ENCODE measurements at regions not wholly inside any gene's neighbourhood (a gene's known extent, or its start where the extent isn't known, plus 50 kb on each side); places are given as distances from the start of the nearest gene placed in this dataset.

DNA sequence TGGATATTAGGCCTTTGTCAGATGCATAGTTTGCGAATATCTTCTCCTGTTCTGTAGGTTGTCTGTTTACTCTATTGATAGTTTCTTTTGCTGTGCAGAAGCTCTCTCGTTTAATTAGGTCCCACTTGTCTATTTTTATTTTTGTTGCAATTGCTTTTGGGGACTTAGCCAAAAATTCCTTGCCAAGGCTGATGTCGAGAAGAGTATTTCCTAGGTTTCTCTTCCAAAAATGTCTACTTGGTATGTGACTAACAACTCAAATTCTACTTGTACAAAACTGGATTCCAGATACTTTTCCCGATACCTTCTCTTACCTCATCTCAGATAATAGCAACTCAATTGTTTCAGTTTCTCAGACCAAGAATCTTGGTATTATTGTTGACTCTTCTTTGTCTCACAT is 142.4 kb upstream of the GLRA2 start:
- Histone ChIP-seq H3K23me2 (ENCODE audit: insufficient read length, low read depth, low read length, poor library complexity, severe bottlenecking) (no peaks in the 10 kb centered on the region), H2BK20ac (ENCODE audit: low read depth, low read length, poor library complexity, severe bottlenecking) (no peak overlapping the region), H2BK5ac (ENCODE audit: insufficient read length, low read length) (no peak overlapping the region), H2BK12ac (ENCODE audit: insufficient read length, low read depth, low read length) (no peak overlapping the region), H3K27me3 (ENCODE audit: insufficient read depth, low read length) (no peaks in the 10 kb centered on the region), H3K18ac (ENCODE audit: insufficient read length, low read depth, low read length) (no peak overlapping the region), H3K79me2 (ENCODE audit: insufficient read depth, low read length) (no peaks in the 10 kb centered on the region), H3K14ac (ENCODE audit: insufficient read depth, low read length) (no peak overlapping the region), H3K23ac (ENCODE audit: insufficient read length, low read depth, low read length) (no peak overlapping the region), H2AK5ac (ENCODE audit: insufficient read length, low read length) (no peak overlapping the region), H3K27ac (ENCODE audit: insufficient read length, low read depth, low read length) (no peak overlapping the region), H2BK120ac (ENCODE audit: low read depth, low read length, poor library complexity, severe bottlenecking) (no peak overlapping the region), H4K91ac (ENCODE audit: insufficient read length, low read depth, low read length) (no peak overlapping the region), H3K4me2 (ENCODE audit: insufficient read depth, insufficient read length, low read length) (no peak overlapping the region), H3K9me3 (ENCODE audit: control insufficient read depth, low read depth, low read length) (no peaks in the 10 kb centered on the region), H3K4ac (ENCODE audit: low read depth, low read length) (no peak overlapping the region), H2BK15ac (ENCODE audit: low read depth, low read length) (no peak overlapping the region), H3K9ac (ENCODE audit: extremely low read depth, insufficient read length, low read length) (no peak overlapping the region), H3T11ph (ENCODE audit: low read length) (no peak overlapping the region), H2AFZ (ENCODE audit: low read length) (no peak overlapping the region), H3K4me1 (ENCODE audit: insufficient read depth, low read length) (no peaks in the 10 kb centered on the region), H4K20me1 (ENCODE audit: control insufficient read depth, insufficient read depth, insufficient read length) (no peaks in the 10 kb centered on the region), H4K5ac (ENCODE audit: insufficient read length, low read depth, low read length) (no peak overlapping the region), H3K79me1 (ENCODE audit: insufficient read depth, low read depth, low read length, poor library complexity, severe bottlenecking) (no peaks in the 10 kb centered on the region), H3K56ac (ENCODE audit: insufficient read length, low read depth, low read length) (no peak overlapping the region), H4K8ac (replicated peaks; ENCODE audit: insufficient read length, low read depth, low read length) (no peak overlapping the region)
- no peaks in the 10 kb centered on the region for H3K36me3 Mint-ChIP-seq (ENCODE audit: insufficient read depth in 1 of 3, low read depth in 3 of 3)
- no peaks in the 10 kb centered on the region for H3K27me3 Mint-ChIP-seq (ENCODE audit: low read depth)
- no peak overlapping the region for H3K4me3 Mint-ChIP-seq
- TF ChIP-seq, protein P1, sequence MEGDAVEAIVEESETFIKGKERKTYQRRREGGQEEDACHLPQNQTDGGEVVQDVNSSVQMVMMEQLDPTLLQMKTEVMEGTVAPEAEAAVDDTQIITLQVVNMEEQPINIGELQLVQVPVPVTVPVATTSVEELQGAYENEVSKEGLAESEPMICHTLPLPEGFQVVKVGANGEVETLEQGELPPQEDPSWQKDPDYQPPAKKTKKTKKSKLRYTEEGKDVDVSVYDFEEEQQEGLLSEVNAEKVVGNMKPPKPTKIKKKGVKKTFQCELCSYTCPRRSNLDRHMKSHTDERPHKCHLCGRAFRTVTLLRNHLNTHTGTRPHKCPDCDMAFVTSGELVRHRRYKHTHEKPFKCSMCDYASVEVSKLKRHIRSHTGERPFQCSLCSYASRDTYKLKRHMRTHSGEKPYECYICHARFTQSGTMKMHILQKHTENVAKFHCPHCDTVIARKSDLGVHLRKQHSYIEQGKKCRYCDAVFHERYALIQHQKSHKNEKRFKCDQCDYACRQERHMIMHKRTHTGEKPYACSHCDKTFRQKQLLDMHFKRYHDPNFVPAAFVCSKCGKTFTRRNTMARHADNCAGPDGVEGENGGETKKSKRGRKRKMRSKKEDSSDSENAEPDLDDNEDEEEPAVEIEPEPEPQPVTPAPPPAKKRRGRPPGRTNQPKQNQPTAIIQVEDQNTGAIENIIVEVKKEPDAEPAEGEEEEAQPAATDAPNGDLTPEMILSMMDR (conservative IDR thresholded peaks at IDR 0.05) = no peak
- no peak overlapping the region for H3K27ac Mint-ChIP-seq
- no peak for DNase-seq
- H3K4me1 Mint-ChIP-seq = no peaks in the 10 kb centered on the region
- no CpG with 5 or more reads among the region's 4 CpGs for WGBS (ENCODE audit: extremely low coverage, insufficient read length, low lambda C conversion rate)
- peaks cover 59 to 75% of the 10 kb centered on the region in 2 experiments for H3K9me3 Mint-ChIP-seq
